ENCODE measurements at regions not wholly inside any gene's neighbourhood (a gene's known extent, or its start where the extent isn't known, plus 50 kb on each side); places are given as distances from the start of the nearest gene placed in this dataset.

DNA sequence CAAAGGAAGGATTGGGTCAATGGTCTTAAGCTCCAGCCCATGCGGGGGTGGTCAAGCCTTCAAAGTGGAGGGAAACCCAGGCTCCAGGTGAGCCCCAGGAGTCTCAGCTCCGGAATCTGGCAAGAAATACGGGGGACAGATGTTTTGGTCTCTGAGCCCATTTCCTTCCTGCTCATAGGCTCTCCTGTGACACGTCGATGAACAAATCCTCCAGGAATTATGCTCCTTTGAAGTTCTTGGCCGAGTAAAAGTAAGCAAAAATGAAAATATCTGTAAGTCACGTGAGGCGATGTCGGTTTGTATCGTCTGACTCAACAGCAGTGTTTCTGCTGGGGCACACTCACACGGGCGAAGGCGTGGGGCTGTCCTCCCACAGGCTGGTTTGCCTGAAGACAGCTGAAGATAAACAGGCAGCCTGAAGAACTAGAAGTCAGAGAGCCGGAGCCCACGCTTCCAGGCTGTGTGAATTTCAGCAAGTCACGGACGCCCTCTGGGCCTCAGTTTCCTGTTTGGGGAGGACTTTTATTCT, 52.6 kb upstream of the SMNDC1 start:
- Histone ChIP-seq H3F3A (replicated peaks; ENCODE audit: low read depth) (no peaks in the 10 kb centered on the region), H3K4me3 (no peak overlapping the region), H3K27ac (ENCODE audit: low read depth) (no peak overlapping the region), H3K79me2 (replicated peaks; ENCODE audit: insufficient read depth) (no peaks in the 10 kb centered on the region), H3K9me2 (ENCODE audit: insufficient read depth) (no peaks in the 10 kb centered on the region), H3K36me3 (ENCODE audit: insufficient read depth) (no peaks in the 10 kb centered on the region), H3K27me3 (ENCODE audit: insufficient read depth) (no peaks in the 10 kb centered on the region), H3K4me2 (no peak overlapping the region), H4K20me1 (replicated peaks; ENCODE audit: insufficient read depth) (no peaks in the 10 kb centered on the region), H3K4me1 (ENCODE audit: insufficient read depth) (peaks cover 23% of the 10 kb centered on the region), H2AFZ (no peak overlapping the region)
- TF ChIP-seq POLR2AphosphoS5 (IDR thresholded peaks at IDR 0.05; ENCODE audit: low read depth) (no peak), CTCF (conservative IDR thresholded peaks at IDR 0.05; ENCODE audit: low read depth in 2 of 2) (no peak), ZNF331 (CRISPR knock-in tag; IDR thresholded peaks at IDR 0.05; ENCODE audit: low read depth) (no peak), NANOG (IDR thresholded peaks at IDR 0.05; ENCODE audit: borderline replicate concordance) (no peak), ZNF462 (CRISPR knock-in tag; IDR thresholded peaks at IDR 0.05) (no peak), EZH2phosphoT487 (IDR thresholded peaks at IDR 0.05; ENCODE audit: unreplicated experiment) (no peak), JUNB (IDR thresholded peaks at IDR 0.05; ENCODE audit: unreplicated experiment) (no peak), EZH2 (IDR thresholded peaks at IDR 0.05; ENCODE audit: low read depth, unreplicated experiment) (no peak), ETS1 (IDR thresholded peaks at IDR 0.05) (no peak), STAT1 (IDR thresholded peaks at IDR 0.05; ENCODE audit: unreplicated experiment) (no peak), ZNF114 (CRISPR knock-in tag; IDR thresholded peaks at IDR 0.05) (no peak), CREB1 (CRISPR knock-in tag; IDR thresholded peaks at IDR 0.05; ENCODE audit: low read depth) (no peak)
- TF ChIP-seq, protein P1, sequence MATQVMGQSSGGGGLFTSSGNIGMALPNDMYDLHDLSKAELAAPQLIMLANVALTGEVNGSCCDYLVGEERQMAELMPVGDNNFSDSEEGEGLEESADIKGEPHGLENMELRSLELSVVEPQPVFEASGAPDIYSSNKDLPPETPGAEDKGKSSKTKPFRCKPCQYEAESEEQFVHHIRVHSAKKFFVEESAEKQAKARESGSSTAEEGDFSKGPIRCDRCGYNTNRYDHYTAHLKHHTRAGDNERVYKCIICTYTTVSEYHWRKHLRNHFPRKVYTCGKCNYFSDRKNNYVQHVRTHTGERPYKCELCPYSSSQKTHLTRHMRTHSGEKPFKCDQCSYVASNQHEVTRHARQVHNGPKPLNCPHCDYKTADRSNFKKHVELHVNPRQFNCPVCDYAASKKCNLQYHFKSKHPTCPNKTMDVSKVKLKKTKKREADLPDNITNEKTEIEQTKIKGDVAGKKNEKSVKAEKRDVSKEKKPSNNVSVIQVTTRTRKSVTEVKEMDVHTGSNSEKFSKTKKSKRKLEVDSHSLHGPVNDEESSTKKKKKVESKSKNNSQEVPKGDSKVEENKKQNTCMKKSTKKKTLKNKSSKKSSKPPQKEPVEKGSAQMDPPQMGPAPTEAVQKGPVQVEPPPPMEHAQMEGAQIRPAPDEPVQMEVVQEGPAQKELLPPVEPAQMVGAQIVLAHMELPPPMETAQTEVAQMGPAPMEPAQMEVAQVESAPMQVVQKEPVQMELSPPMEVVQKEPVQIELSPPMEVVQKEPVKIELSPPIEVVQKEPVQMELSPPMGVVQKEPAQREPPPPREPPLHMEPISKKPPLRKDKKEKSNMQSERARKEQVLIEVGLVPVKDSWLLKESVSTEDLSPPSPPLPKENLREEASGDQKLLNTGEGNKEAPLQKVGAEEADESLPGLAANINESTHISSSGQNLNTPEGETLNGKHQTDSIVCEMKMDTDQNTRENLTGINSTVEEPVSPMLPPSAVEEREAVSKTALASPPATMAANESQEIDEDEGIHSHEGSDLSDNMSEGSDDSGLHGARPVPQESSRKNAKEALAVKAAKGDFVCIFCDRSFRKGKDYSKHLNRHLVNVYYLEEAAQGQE (IDR thresholded peaks at IDR 0.05; ENCODE audit: unreplicated experiment) = no peak
- ATAC-seq = no peak
- H3K4me1 Mint-ChIP-seq = peaks cover 52% of the 10 kb centered on the region
- no peak overlapping the region for H3K27ac Mint-ChIP-seq
- H3K36me3 Mint-ChIP-seq (ENCODE audit: low read depth) = no peaks in the 10 kb centered on the region; the same call in 2 of the 3 replicates
- no peaks in the 10 kb centered on the region for H3K9me3 Mint-ChIP-seq
- no peak for DNase-seq (ENCODE audit: low spot score)
- H3K4me3 Mint-ChIP-seq = no peak overlapping the region
- H3K27me3 Mint-ChIP-seq (ENCODE audit: insufficient read depth, low read depth, poor library complexity) = peaks cover 11% of the 10 kb centered on the region

All from GM23338 (cell line).